ENCODE measurements at regions not wholly inside any gene's neighbourhood (a gene's known extent, or its start where the extent isn't known, plus 50 kb on each side); places are given as distances from the start of the nearest gene placed in this dataset.

DNA sequence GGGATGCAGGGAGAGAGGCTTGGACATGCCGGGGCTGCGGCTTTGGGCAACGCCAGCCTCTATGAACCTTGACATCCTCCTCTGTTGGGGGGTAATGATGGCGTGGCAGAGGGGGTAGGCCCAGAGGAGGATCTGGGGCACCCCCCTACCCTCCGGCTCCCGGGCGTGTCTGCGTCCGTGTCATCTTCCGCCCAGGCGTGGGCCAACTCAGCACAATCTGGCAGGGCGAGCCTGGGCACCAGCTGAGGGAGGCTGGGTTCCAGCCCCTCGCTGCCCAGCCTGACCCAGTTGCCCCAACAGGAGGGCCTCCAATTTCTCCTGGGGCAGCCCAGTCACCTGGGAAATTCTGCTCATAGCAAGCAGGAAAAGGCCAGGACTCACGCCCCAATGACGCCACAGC, 62.9 kb upstream of the IL17B start:
- no peak for DNase-seq (ENCODE audit: low spot score)

DNA sequence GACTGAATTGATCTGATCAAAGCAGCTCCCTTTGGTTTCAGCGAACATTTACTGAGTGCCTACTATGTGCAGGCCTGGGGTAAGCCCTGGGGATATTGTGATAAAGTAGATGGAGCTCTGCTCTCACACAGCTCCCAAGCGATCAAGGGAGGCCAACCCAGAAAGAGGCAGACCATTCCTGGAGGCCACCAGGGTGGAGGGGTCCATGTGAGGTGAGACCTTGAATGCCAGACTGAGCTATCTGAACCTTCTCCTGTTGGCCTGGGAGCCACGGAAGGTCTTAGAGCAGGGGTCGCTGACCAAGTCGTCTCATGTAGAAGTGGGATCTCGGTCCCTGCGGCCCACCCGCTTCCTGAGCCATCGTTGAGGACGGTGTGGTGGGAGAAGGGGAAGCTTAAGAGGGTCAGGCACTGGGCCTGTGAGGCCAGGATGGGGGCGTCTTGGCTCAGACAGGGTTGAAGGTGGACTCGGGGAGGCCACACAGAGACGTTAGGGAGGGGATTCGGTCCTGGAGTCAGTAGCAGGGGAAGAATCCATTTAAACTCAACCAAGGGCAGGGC, 62.2 kb upstream of the IL17B start:
- DNase-seq (ENCODE audit: low spot score) = no peak

DNA sequence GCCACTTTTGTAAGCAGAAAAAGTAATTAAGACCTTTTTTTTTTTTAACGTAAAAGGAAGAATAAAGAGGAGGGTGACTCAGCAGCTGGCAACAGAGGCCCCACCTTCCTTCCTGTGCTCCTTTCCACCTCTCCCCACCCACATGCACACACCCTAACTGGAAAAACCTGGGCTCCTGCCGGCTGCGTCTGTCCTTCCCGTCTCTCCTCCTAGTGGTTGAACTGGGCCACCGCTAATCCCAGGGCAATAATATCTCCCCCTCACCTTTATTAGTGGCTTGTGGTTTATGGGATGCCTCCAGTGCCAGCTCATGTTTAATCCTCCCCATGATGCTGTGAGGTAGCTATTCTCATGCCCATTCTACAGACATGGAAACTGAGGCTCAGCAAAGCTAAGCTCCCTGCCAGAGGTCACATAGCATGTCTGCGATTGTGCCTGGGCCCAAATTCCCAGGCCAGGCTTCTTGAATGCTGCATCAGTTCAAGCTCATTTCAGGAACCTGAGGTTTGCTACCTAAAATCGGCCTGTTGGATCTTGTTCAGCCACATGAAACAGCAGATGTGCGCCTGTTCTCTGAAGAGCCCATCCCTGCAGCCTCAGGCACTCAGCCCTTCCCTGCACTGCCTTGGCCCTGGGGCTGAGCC, 60.9 kb upstream of the IL17B start:
- no peak for DNase-seq (ENCODE audit: low spot score)

DNA sequence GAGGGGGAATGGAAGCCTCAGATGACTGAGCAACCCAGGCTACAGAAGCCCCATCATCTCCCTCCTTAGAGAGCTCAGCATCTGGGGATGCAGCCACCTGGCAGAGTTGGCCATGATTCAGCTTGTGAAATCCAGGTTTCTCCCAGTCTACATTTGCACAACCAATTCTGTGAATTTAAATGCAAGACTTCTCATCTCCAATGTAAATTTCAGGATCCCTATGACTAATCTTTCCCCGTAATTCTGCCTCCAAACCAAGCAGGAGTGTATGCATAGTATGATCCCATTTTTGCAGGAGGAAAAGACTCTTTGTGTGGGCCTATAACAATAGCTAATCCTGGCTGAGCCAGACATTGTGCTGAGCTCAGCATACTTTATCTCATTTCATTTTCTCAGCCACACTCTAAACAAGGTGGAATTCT, 59.6 kb upstream of the IL17B start:
- no peak for DNase-seq (ENCODE audit: low spot score)

DNA sequence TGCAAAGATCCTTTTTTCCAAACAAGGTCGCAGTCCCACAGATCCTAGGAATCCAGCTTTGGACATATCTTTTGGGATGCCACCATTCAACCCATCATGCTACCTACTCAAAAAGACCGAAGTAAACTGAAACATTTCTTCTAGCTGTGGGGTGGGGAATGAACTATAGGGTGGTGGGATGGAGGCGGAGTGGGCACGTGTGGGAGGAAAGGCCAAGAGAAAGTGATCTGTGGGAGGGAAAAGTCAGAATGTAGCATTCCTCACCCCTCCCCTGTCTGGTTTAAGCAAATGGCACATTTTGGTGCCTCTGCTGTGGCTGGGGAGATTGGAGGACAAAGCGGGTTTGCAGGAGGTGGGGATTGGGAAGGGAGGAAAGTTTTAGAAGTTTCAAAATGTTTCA, 59.2 kb upstream of the IL17B start:
- no peak for DNase-seq (ENCODE audit: low spot score)

DNA sequence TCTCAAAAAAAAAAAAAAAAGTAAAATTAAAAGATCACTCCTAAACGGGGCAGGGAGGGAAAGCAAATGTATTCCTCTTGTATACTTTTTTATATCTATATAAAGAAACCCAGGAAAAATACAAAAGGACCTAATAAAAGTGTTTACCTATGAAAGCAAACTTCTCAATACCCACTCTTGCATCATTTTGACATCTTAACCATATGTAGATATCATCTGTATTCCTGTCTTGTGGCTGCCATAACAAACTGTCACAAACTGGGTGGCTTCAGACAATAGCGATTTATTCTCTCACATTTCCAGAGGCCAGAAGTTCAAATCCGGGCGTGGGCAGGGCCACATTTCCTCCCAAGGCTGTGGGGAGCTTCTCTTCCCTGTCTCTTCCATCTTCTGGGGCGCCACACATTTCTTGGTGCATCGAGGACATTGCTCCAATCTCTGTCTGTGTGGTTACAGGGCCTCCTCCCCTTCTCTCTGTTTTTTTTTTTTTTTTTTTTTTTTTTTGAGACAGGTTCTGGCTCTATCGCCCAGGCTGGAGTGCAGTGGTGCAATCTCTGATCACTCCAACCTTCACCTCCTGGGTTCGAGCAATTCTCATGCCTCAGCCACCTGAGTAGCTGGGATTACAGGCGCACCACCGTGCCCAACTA, 58.4 kb upstream of the IL17B start:
- DNase-seq (ENCODE audit: low spot score) = no peak

DNA sequence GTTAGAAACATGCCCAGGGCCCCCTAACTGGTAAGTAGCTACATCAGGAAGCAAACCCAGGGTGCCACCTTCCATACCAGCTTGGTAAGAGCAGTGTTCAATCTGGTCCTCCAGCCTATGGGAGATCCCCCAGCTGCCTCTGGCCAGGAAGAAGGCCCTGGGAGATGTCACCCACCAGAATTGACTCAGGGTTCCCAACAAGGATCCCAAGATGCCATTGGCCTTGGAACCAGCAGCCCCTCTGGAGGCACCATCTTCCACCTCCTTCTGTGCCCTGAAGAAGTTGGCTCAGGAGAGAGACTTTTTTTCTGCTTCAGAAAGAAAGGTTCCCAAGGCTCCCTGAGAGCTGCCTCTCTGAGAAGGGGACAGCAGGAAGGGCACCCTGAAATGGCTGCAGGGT, 56.6 kb upstream of the IL17B start:
- no peak for DNase-seq (ENCODE audit: low spot score)

GRCh38 chr5:149435015-149435376, 55.9 kb upstream of the IL17B start:
- no peak for DNase-seq (ENCODE audit: low spot score)

GRCh38 chr5:149434162-149435014, 55.3 kb upstream of the IL17B start:
- DNase-seq (ENCODE audit: low spot score) = peak; percentile 64

GRCh38 chr5:149433524-149434131, 54.5 kb upstream of the IL17B start:
- no peak for DNase-seq (ENCODE audit: low spot score)

- no peak for DNase-seq (ENCODE audit: low spot score)
Measured at GRCh38 chr5:149432911-149433401, 53.9 kb upstream of the IL17B start.

- DNase-seq (ENCODE audit: low spot score) = no peak
Measured at GRCh38 chr5:149432376-149432775, 53.3 kb upstream of the IL17B start.

DNA sequence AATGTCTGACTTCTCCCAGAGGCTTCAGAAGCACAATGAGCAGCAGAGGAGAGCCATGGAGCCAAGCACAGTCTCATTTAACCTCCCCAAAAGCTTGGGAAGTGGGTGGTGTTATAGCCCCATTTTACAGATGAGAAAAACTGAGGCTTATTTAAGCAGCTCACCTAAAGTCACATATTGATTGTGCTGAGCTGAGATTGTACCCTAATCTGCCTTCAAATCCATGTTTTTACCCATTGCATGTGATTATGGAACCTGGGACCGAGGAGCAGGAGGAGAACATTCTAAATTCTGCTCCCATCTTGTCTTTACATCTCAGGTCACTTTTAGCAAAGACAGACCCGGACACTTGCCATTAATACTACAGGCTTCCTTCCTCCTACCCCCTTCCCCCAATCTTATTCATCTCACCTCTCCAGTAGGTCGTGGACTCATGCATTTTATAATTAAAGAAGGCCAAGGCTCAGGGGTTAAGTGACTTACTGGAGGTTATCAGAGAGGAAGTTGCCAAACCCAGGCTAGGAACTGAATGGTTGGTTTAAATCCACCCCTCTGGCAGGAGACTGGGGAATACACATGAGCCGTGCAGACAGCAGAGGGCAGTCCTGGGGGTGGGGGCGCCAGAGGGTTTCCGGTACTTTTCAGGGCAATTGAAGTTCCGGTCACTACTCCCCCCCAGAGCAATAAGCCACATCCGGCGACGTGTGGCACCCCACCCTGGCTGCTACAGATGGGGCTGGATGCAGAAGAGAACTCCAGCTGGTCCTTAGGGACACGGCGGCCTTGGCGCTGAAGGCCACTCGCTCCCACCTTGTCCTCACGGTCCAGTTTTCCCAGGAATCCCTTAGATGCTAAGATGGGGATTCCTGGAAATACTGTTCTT, 51.0 kb upstream of the IL17B start:
- DNase-seq (ENCODE audit: low spot score) = no peak
